ENCODE measurements at regions not wholly inside any gene's neighbourhood (a gene's known extent, or its start where the extent isn't known, plus 50 kb on each side); places are given as distances from the start of the nearest gene placed in this dataset.

DNA sequence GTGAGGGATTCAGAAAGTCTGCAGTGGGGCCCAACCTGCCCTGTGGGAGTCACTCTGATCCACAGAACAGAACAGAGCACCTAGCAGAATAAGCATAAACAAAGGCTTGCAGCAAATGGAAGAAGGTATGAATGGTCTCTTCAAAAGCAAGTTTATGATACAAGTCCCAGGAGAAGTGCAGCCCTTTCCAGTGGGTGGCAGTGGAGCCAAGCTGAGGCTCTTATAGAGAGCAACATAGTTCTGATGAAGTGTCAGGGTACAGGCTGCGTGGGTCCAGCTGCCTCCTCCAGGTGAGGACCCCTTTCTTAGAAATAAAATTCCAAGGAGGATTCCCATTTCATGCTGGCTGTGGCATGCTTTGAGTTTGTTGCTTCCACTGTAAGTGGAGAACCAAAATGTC, 88.8 kb upstream of the PAK3 start:
- Histone ChIP-seq H3K27ac (no peak overlapping the region), H3K4me3 (no peak overlapping the region), H3K27me3 (peaks cover 0 to 6% of the 10 kb centered on the region in 2 donors), H3K4me1 (no peaks in the 10 kb centered on the region), H3K9me3 (no peaks in the 10 kb centered on the region), H3K36me3 (no peaks in the 10 kb centered on the region)
- ATAC-seq (no peak), DNase-seq (no peak)
- TF ChIP-seq, protein P1, sequence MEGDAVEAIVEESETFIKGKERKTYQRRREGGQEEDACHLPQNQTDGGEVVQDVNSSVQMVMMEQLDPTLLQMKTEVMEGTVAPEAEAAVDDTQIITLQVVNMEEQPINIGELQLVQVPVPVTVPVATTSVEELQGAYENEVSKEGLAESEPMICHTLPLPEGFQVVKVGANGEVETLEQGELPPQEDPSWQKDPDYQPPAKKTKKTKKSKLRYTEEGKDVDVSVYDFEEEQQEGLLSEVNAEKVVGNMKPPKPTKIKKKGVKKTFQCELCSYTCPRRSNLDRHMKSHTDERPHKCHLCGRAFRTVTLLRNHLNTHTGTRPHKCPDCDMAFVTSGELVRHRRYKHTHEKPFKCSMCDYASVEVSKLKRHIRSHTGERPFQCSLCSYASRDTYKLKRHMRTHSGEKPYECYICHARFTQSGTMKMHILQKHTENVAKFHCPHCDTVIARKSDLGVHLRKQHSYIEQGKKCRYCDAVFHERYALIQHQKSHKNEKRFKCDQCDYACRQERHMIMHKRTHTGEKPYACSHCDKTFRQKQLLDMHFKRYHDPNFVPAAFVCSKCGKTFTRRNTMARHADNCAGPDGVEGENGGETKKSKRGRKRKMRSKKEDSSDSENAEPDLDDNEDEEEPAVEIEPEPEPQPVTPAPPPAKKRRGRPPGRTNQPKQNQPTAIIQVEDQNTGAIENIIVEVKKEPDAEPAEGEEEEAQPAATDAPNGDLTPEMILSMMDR (IDR thresholded peaks at IDR 0.05): no peak
- intact Hi-C loops (cut with DNase I): no loop called here

DNA sequence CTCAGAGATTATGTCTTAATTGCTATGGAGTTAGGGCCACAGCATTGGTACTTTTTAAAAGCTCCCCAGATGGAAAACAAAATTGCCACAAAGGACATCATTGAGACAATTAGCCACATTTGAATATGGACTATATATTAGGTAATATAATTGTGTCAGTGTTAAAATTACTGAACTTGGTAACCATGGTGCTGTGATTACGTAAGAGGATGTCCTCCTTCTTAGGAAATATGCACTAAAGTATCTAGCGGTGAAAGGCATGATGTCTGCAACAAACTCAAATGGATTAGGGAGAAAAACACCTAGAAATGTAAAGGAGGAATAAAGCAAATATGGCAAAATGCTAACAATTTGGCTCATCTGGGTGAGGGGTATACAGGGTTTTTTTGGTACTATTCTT, 89.9 kb upstream of the PAK3 start:
- H3K9me3 ChIP-seq: no peaks in the 10 kb centered on the region
- intact Hi-C loops (cut with DNase I): no loop called here
- TF ChIP-seq, protein P1 (IDR thresholded peaks at IDR 0.05): no peak
- ATAC-seq: no peak
- DNase-seq: no peak
- H3K36me3 ChIP-seq: no peaks in the 10 kb centered on the region
- H3K4me3 ChIP-seq: no peak overlapping the region
- no peaks in the 10 kb centered on the region for H3K4me1 ChIP-seq
- no peaks in the 10 kb centered on the region for H3K27me3 ChIP-seq
- H3K27ac ChIP-seq: no peak overlapping the region

DNA sequence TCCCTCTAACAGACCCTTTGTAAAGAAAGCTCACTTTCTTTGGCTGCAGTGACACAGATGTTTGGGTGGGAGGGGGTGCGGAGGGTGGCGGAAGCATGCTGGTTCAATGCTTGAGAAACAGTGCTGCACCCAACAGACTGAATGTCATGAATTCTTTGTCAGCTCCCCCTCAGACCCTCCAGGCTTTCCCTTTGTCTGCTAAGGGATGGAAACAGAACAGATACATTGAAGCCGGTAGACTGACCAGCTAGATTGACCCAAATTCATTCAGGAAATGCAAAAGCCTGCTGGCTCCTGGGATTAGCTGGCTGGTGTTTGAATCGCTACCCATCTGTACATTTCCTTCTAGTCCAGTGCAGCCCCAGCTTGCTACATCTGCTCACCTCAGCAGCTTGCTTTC, 90.8 kb upstream of the PAK3 start:
- no peaks in the 10 kb centered on the region for H3K9me3 ChIP-seq
- no peaks in the 10 kb centered on the region for H3K36me3 ChIP-seq
- H3K4me1 ChIP-seq: no peaks in the 10 kb centered on the region
- no peak overlapping the region for H3K4me3 ChIP-seq
- TF ChIP-seq, protein P1 (IDR thresholded peaks at IDR 0.05): no peak
- no peak for ATAC-seq
- no peaks in the 10 kb centered on the region for H3K27me3 ChIP-seq
- no peak overlapping the region for H3K27ac ChIP-seq
- intact Hi-C loops (cut with DNase I): no loop called here
- no peak for DNase-seq

DNA sequence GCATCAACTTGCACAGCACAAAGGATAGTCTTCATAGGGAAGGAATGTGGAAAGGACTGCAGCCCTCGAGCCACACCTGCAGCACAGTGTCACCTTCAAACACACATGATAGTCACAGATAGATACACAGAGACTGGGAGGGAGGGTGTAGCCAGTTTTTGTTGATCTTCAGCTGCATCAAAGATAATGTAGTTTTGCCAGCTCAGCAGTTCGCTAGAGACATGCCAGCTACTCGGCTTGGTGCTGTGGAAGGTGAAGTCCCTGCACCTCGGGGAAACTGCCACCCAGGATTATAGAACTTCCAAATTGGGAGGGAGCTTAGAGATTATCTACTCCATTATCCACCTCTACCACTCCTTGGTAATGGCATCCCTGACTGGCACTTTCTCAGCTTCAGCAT, 92.9 kb upstream of the PAK3 start:
- Histone ChIP-seq H3K27me3 (no peaks in the 10 kb centered on the region), H3K36me3 (no peaks in the 10 kb centered on the region), H3K4me1 (no peaks in the 10 kb centered on the region), H3K4me3 (no peak overlapping the region), H3K9me3 (no peaks in the 10 kb centered on the region), H3K27ac (no peak overlapping the region)
- ATAC-seq (no peak), DNase-seq (no peak)
- TF ChIP-seq, protein P1 (IDR thresholded peaks at IDR 0.05): no peak
- intact Hi-C loops (cut with DNase I): no loop called here

DNA sequence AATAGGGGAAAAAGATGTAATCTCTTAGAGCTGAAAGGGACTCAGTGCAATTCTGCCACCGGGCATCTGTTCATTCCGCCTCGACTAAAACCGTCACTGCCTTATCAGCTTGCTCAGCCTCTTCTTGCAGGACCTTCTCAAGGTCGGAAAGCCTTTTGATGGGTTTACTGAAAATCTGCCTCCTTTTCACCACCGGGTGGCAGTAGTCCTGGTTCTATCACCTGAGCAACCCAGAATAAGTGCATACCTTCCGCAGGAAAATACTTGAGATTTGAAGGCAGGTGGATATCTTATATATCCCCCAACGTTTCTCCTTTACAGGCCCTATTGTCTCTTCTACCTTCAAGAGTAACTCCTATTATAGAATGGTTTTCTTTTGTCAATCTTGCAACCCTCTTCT, 103.4 kb upstream of the PAK3 start:
- peak; percentile 53 for ATAC-seq
- TF ChIP-seq, protein P1 (IDR thresholded peaks at IDR 0.05): peak in 1 of 2 donors; percentile 30
- Histone ChIP-seq H3K4me3 (no peak overlapping the region), H3K9me3 (no peaks in the 10 kb centered on the region), H3K4me1 (no peaks in the 10 kb centered on the region), H3K27ac (no peak overlapping the region), H3K36me3 (no peaks in the 10 kb centered on the region), H3K27me3 (peaks cover 0 to 3% of the 10 kb centered on the region in 2 donors)
- intact Hi-C loops (cut with DNase I): no loop called here
- peak in 1 of 4 donors; percentile 3 for DNase-seq
